ENCODE measurements at regions not wholly inside any gene's neighbourhood (a gene's known extent, or its start where the extent isn't known, plus 50 kb on each side); places are given as distances from the start of the nearest gene placed in this dataset.
A peak's percentile ranks its signal among the peaks of the same experiment; 100 is the strongest.
"Not testable (repeated sequence)": the region's sequence is repeated elsewhere in the genome, so short reads cannot be mapped to it uniquely, and the experiment has no call there.

DNA sequence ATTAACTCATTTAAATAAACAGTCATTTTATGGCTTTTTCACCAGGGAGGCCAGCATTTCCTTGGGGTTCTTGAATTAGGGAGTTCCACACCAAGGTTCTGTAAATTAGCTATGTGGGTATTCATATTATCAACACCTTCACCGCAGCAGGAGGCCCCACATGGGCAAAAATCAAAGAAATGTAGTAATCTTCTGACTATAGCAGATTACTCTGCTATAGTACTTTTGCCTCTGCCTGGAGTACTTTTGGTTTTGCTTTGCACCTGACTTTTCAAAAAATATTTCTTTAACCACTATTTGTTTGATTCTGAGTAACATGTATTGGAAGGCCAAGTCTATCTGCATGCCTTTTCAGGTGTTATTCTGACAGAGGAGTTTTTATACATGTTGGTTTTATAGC, 728.1 kb downstream of the TTLL7 start:
- H3K36me3 ChIP-seq, DNase-seq, H3K27me3 ChIP-seq, H3K4me3 ChIP-seq, H3K9me3 ChIP-seq: not testable (repeated sequence)

GRCh38 chr1:83263808-83264207, 735.1 kb downstream of the TTLL7 start:
- H3K4me3 ChIP-seq, H3K9me3 ChIP-seq: not testable (repeated sequence)

DNA sequence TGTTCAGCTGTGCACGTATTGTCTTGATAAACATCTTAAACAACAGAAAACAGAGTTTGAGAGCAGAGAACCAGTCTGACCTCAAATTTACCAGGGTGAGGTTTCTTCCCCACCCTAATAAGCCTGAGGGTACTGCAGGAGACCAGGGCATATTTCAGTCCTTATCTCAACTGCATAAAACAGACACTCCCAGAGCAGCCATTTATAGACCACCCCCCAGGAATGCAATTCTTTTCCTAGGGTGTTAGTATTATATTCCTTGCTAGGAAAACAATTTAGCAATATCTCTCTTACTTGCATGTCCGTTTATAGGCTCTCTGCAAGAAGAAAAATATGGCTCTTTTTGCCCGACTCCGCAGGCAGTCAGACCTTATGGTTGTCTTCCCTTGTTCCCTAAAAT, 747.2 kb downstream of the TTLL7 start:
- H3K4me3 ChIP-seq, H3K36me3 ChIP-seq, H3K27me3 ChIP-seq, DNase-seq, H3K9me3 ChIP-seq: not testable (repeated sequence)

More at GRCh38 chr1:83263808-83264207, 735.1 kb downstream of the TTLL7 start:
- not testable (repeated sequence) for H3K27me3 ChIP-seq, H3K36me3 ChIP-seq, DNase-seq

DNA sequence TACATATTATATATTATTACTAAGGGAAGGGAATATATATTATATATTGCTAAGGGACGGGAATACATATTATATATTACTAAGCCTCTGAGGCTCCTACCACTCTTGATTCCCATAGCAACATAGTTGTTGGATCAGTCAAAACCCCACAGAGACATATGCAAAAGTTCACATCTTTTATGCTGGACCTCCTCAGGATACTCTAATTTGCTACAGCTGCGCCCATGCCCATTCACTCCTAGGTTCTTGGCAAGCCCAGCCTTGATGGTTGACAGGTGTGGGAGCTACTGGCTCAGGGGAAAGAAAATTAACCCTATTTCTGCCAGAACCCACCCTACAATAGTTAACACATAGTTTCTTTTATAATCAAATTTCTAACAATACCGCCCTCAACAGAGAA, 752.2 kb downstream of the TTLL7 start:
- not testable (repeated sequence) for H3K27me3 ChIP-seq, H3K9me3 ChIP-seq, H3K4me3 ChIP-seq, DNase-seq, H3K36me3 ChIP-seq

- not testable (repeated sequence) for H3K4me3 ChIP-seq, H3K27me3 ChIP-seq, DNase-seq, H3K36me3 ChIP-seq, H3K9me3 ChIP-seq
Observed at GRCh38 chr1:83244832-83245231, 754.1 kb downstream of the TTLL7 start.

DNA sequence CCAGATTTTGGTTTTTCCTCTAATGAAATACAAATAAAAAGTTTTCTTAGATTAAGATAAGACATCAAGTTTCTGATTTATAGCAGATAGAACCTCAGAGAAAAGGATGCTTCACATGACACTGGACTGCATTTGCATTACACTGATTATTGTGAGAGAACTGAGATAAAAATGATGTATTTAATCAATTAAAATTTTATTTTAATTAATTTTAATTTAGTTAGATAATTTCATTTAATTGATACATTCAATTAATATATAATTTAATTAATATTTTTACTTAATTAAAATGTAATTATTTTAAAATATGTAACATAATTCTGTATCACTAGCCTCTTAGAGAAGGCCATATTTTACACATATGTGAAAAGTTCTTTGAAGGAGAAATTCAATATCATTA, 759.4 kb downstream of the TTLL7 start:
- not testable (repeated sequence) for H3K4me3 ChIP-seq, H3K36me3 ChIP-seq, H3K27me3 ChIP-seq, DNase-seq, H3K9me3 ChIP-seq

GRCh38 chr1:83238654-83239053, 760.3 kb downstream of the TTLL7 start:
- not testable (repeated sequence) for H3K9me3 ChIP-seq, H3K36me3 ChIP-seq, H3K27me3 ChIP-seq, H3K4me3 ChIP-seq, DNase-seq

- not testable (repeated sequence) for H3K27me3 ChIP-seq, H3K4me3 ChIP-seq, H3K9me3 ChIP-seq, H3K36me3 ChIP-seq, DNase-seq
Observed at GRCh38 chr1:83219788-83220187, 779.1 kb downstream of the TTLL7 start.

GRCh38 chr1:83218036-83218716, 780.8 kb downstream of the TTLL7 start:
- H3K27me3 ChIP-seq, H3K36me3 ChIP-seq, H3K9me3 ChIP-seq, H3K4me3 ChIP-seq, DNase-seq: not testable (repeated sequence)

- H3K4me3 ChIP-seq, H3K27me3 ChIP-seq: not testable (repeated sequence)
Observed at GRCh38 chr1:83214317-83214716, 784.6 kb downstream of the TTLL7 start.

GRCh38 chr1:83213648-83214047, 785.3 kb downstream of the TTLL7 start:
- DNase-seq, H3K4me3 ChIP-seq: not testable (repeated sequence)

More at GRCh38 chr1:83214317-83214716, 784.6 kb downstream of the TTLL7 start:
- not testable (repeated sequence) for H3K36me3 ChIP-seq, H3K9me3 ChIP-seq, DNase-seq

GRCh38 chr1:83212033-83212432, 786.9 kb downstream of the TTLL7 start:
- H3K4me3 ChIP-seq, H3K27me3 ChIP-seq, H3K36me3 ChIP-seq, DNase-seq, H3K9me3 ChIP-seq: not testable (repeated sequence)

More at GRCh38 chr1:83213648-83214047, 785.3 kb downstream of the TTLL7 start:
- H3K36me3 ChIP-seq, H3K27me3 ChIP-seq, H3K9me3 ChIP-seq: not testable (repeated sequence)

DNA sequence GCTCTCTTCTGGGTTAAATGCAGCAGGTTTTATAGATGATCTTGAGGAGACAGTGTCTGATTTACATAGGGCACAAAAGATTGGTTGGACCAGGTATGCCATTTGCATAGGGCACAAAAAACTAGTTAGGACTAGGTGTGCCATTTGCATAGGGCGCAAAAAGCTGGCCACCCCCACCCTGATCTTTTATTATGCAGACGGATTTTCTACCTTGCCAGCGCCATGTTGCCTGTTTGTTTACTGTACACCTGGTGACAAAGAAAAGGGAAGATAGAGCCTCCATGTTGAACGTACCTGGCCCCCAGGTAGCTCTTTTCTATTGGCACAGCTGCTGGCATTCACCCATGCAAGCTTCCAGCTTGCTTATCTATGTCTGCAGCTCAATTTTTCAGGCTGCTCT, 790.4 kb downstream of the TTLL7 start:
- not testable (repeated sequence) for H3K27me3 ChIP-seq, H3K36me3 ChIP-seq, H3K4me3 ChIP-seq, H3K9me3 ChIP-seq, DNase-seq

DNA sequence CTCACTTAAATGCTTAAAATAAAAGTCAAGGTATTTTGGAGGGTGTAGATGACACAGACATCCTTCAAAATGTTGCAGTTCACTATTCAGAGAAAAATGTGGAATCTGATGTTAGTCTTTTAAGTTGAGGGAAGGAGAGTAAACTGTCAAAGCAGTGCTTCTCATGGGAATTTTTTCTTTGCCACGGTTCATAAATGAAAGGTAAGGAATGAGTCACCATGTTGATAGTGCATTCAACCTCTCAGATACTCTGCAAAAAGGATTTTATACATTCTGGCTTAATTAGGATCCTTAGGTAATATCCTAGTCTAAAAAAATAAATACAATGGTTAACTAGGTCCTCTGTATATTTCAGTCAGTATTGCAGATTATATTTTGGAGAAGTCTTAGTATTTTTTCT, 804.3 kb downstream of the TTLL7 start:
- not testable (repeated sequence) for H3K27me3 ChIP-seq, H3K36me3 ChIP-seq, H3K4me3 ChIP-seq, DNase-seq, H3K9me3 ChIP-seq

DNA sequence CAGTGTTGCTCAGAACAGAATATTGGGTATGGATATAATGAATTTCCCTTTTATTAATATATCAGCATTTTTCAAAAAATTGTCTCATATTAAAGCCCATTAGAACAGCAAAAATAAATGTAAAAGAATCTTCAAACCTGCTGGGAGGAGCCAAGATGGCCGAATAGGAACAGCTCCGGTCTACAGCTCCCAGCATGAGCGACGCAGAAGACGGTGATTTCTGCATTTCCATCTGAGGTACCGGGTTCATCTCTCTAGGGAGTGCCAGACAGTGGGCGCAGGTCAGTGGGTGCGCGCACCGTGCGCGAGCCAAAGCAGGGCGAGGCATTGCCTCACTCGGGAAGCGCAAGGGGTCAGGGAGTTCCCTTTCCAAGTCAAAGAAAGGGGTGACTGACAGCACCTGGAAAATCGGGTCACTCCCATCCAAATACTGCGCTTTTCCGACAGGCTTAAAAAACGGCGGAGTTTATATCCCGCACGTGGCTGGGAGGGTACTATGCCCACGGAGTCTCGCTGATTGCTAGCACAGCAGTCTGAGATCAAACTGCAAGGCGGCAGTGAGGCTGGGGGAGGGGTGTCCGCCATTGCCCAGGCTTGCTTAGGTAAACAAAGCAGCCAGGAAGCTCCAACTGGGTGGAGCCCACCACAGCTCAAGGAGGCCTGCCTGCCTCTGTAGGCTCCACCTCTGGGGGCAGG, 816.8 kb downstream of the TTLL7 start:
- H3K36me3 ChIP-seq, H3K4me3 ChIP-seq, DNase-seq, H3K27me3 ChIP-seq, H3K9me3 ChIP-seq: not testable (repeated sequence)

GRCh38 chr1:83180621-83181020, 818.3 kb downstream of the TTLL7 start:
- not testable (repeated sequence) for H3K27me3 ChIP-seq, H3K9me3 ChIP-seq, H3K36me3 ChIP-seq, H3K4me3 ChIP-seq, DNase-seq

DNA sequence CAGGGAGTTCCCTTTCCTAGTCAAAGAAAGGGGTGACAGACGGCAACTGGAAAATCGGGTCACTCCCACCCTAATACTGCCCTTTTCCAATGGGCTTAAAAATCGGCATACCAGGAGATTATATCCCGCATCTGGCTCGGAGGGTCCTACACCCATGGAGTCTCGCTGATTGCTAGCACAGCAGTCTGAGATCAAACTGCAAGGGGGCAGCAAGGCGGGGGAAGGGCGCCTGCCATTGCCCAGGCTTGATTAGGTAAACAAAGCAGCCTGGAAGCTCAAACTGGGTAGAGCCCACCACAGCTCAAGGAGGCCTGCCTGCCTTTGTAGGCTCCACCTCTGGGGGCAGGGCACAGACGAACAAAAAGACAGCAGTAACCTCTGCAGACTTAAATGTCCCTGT, 831.3 kb downstream of the TTLL7 start:
- DNase-seq, H3K4me3 ChIP-seq, H3K36me3 ChIP-seq, H3K9me3 ChIP-seq, H3K27me3 ChIP-seq: not testable (repeated sequence)

DNA sequence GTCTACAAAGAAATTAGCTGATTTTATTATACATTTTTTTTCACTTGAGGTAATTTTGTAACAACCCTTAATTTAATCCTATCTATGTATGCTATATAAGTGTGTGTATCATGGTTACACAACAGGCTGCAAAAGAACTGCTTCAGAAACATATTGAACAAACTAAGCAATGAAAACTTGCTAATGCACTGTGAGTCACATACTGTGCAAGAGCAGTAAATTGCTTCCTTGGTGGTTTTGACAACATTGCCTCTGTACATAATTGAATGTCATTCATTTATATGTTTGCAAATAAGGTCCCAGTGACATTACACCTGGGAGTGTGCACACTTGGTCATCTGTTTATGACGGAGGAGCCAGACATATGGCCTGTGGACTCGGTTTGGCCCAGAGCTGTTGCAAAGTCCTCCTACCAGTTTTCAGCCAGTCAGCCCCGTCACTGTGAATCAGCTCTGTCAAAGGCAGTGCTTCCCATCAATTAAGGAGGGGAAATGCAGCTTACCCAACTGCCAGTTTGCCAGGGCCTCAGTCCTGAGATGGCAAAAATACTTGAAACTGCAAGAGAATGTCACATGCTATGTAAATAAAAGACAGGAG, 835.0 kb downstream of the TTLL7 start:
- not testable (repeated sequence) for H3K4me3 ChIP-seq, H3K36me3 ChIP-seq, H3K9me3 ChIP-seq, H3K27me3 ChIP-seq
- DNase-seq = peak; percentile 61

Measured in MG63 (cell line).